Activated naive CD8-positive, alpha-beta T cell treated with anti-CD3 and anti-CD28 coated beads, Interleukin-2, amount 10 ng/mL, durations not matched to agents 7 days and 5 days (primary cell): ENCODE measurements at regions not wholly inside any gene's neighbourhood (a gene's known extent, or its start where the extent isn't known, plus 50 kb on each side); places are given as distances from the start of the nearest gene placed in this dataset.
A peak's percentile ranks its signal among the peaks of the same experiment; 100 is the strongest.

Experiments
- ATAC-seq: fragments of 150-1000 bp; cut with Tn5 transposase; one replicate; pipeline ENCODE4 v1.10.0; 2021; ENCODE audit warnings: low read depth, moderate library complexity
- POLR2A ChIA-PET: fragments of 350-600 bp; sonication (Branson Sonifier 250); formaldehyde crosslinking; loops from one replicate; lab custom pipeline; 2021; ENCODE audit warnings: antibody characterized with exemption; lab: Charles Lee
- DNase-seq: peaks from one replicate; pipeline ENCODE4 v3.0.0; 2021
- H3K27ac Mint-ChIP-seq: one replicate; pipeline ENCODE4 v1.8.0; 2022; ENCODE audit warnings: mild to moderate bottlenecking, mixed read lengths
- H3K27me3 Mint-ChIP-seq: one replicate; pipeline ENCODE4 v1.8.0; 2022; ENCODE audit warnings: mild to moderate bottlenecking, moderate library complexity, mixed read lengths
- H3K36me3 Mint-ChIP-seq: one replicate; pipeline ENCODE4 v1.8.0; 2021; ENCODE audit warnings: mild to moderate bottlenecking, mixed read lengths
- H3K4me1 Mint-ChIP-seq: one replicate; pipeline ENCODE4 v1.8.0; 2021; ENCODE audit warnings: mixed read lengths
- H3K4me3 Mint-ChIP-seq: one replicate; pipeline ENCODE4 v1.8.0; 2022; ENCODE audit warnings: mild to moderate bottlenecking, moderate library complexity, mixed read lengths
- H3K9me3 Mint-ChIP-seq: one replicate; pipeline ENCODE4 v1.8.0; 2021; ENCODE audit warnings: mixed read lengths

GRCh38 chr9:742914-743589, 98.4 kb upstream of the DMRT1 start:
- Mint-ChIP-seq H3K4me3 (no peak overlapping the region), H3K36me3 (no peaks in the 10 kb centered on the region), H3K4me1 (peaks cover 7% of the 10 kb centered on the region), H3K27me3 (no peaks in the 10 kb centered on the region), H3K9me3 (no peaks in the 10 kb centered on the region), H3K27ac (no peak overlapping the region)
- POLR2A ChIA-PET = no interaction called here
- DNase-seq (no peak), ATAC-seq (no peak)

GRCh38 chr9:744046-744712, 97.3 kb upstream of the DMRT1 start:
- Mint-ChIP-seq H3K9me3 (no peaks in the 10 kb centered on the region), H3K4me3 (no peak overlapping the region), H3K4me1 (peaks cover 17% of the 10 kb centered on the region), H3K27ac (no peak overlapping the region), H3K36me3 (no peaks in the 10 kb centered on the region), H3K27me3 (no peaks in the 10 kb centered on the region)
- ATAC-seq (no peak), DNase-seq (no peak)
- POLR2A ChIA-PET = interaction anchor here (0.5 kb wide), 1 partner anchor 108 kb away, joined by 3 read pairs; no protein-coding TSS in a partner anchor

- POLR2A ChIA-PET = interaction anchor here (0.5 kb wide), 1 partner anchor 109 kb away, joined by 3 read pairs; no protein-coding TSS in a partner anchor
- Mint-ChIP-seq H3K27ac (no peak overlapping the region), H3K4me3 (no peak overlapping the region), H3K36me3 (no peaks in the 10 kb centered on the region), H3K4me1 (peaks cover 23% of the 10 kb centered on the region), H3K9me3 (no peaks in the 10 kb centered on the region), H3K27me3 (no peaks in the 10 kb centered on the region)
- ATAC-seq = no peak
- DNase-seq = no peak
Measured at GRCh38 chr9:744790-745484, 96.6 kb upstream of the DMRT1 start.

- H3K27ac Mint-ChIP-seq = no peak overlapping the region
- no peaks in the 10 kb centered on the region for H3K9me3 Mint-ChIP-seq
- H3K4me3 Mint-ChIP-seq = no peak overlapping the region
- peaks cover 32% of the 10 kb centered on the region for H3K4me1 Mint-ChIP-seq
- POLR2A ChIA-PET = no interaction called here
- DNase-seq = no peak
- no peak for ATAC-seq
- H3K36me3 Mint-ChIP-seq = no peaks in the 10 kb centered on the region
- H3K27me3 Mint-ChIP-seq = no peaks in the 10 kb centered on the region
Measured at GRCh38 chr9:745761-746380, 95.6 kb upstream of the DMRT1 start.

GRCh38 chr9:746661-747434, 94.6 kb upstream of the DMRT1 start:
- POLR2A ChIA-PET = interaction anchor here (1.4 kb wide), 1 partner anchor 9 kb away, joined by 3 read pairs; no protein-coding TSS in a partner anchor
- H3K4me1 Mint-ChIP-seq = peaks cover 42% of the 10 kb centered on the region
- no peaks in the 10 kb centered on the region for H3K27me3 Mint-ChIP-seq
- DNase-seq (no peak), ATAC-seq (no peak)
- no peaks in the 10 kb centered on the region for H3K36me3 Mint-ChIP-seq
- H3K27ac Mint-ChIP-seq = no peak overlapping the region
- H3K4me3 Mint-ChIP-seq = no peak overlapping the region
- H3K9me3 Mint-ChIP-seq = no peaks in the 10 kb centered on the region

- no peak overlapping the region for H3K27ac Mint-ChIP-seq
- H3K4me3 Mint-ChIP-seq = no peak overlapping the region
- no peaks in the 10 kb centered on the region for H3K27me3 Mint-ChIP-seq
- POLR2A ChIA-PET = interaction anchor here (1.4 kb wide), 1 partner anchor 8 kb away, joined by 3 read pairs; no protein-coding TSS in a partner anchor
- no peak for DNase-seq
- no peak for ATAC-seq
- H3K9me3 Mint-ChIP-seq = no peaks in the 10 kb centered on the region
- peaks cover 47% of the 10 kb centered on the region for H3K4me1 Mint-ChIP-seq
- no peaks in the 10 kb centered on the region for H3K36me3 Mint-ChIP-seq
Measured at GRCh38 chr9:747567-747966, 93.9 kb upstream of the DMRT1 start.

GRCh38 chr9:748861-749497, 92.5 kb upstream of the DMRT1 start:
- H3K36me3 Mint-ChIP-seq = no peaks in the 10 kb centered on the region

GRCh38 chr9:749716-750115, 91.8 kb upstream of the DMRT1 start:
- Mint-ChIP-seq H3K9me3 (no peaks in the 10 kb centered on the region), H3K4me3 (peak overlapping the region; percentile 69), H3K36me3 (peaks cover 1% of the 10 kb centered on the region), H3K27ac (peak overlapping the region; percentile 61), H3K27me3 (no peaks in the 10 kb centered on the region), H3K4me1 (peaks cover 48% of the 10 kb centered on the region)
- ATAC-seq = peak; percentile 65
- POLR2A ChIA-PET = no interaction called here
- DNase-seq = no peak

More at GRCh38 chr9:748861-749497, 92.5 kb upstream of the DMRT1 start:
- POLR2A ChIA-PET = no interaction called here
- Mint-ChIP-seq H3K4me3 (peak overlapping the region; percentile 48), H3K4me1 (peaks cover 47% of the 10 kb centered on the region), H3K27me3 (no peaks in the 10 kb centered on the region), H3K9me3 (no peaks in the 10 kb centered on the region), H3K27ac (no peak overlapping the region)
- no peak for DNase-seq
- ATAC-seq = no peak

GRCh38 chr9:750249-750967, 91.1 kb upstream of the DMRT1 start:
- ATAC-seq (no peak), DNase-seq (no peak)
- Mint-ChIP-seq H3K9me3 (no peaks in the 10 kb centered on the region), H3K36me3 (peaks cover 1% of the 10 kb centered on the region), H3K27me3 (no peaks in the 10 kb centered on the region), H3K27ac (peak overlapping the region; percentile 61), H3K4me1 (peaks cover 51% of the 10 kb centered on the region), H3K4me3 (peak overlapping the region; percentile 69)
- POLR2A ChIA-PET = no interaction called here

GRCh38 chr9:751137-752051, 90.1 kb upstream of the DMRT1 start:
- ATAC-seq (peak; percentile 24), DNase-seq (no peak)
- peaks cover 1% of the 10 kb centered on the region for H3K36me3 Mint-ChIP-seq
- H3K9me3 Mint-ChIP-seq = no peaks in the 10 kb centered on the region
- POLR2A ChIA-PET = no interaction called here
- peaks cover 59% of the 10 kb centered on the region for H3K4me1 Mint-ChIP-seq
- H3K27me3 Mint-ChIP-seq = peaks cover 2% of the 10 kb centered on the region
- H3K27ac Mint-ChIP-seq = no peak overlapping the region
- peak overlapping the region; percentile 7 for H3K4me3 Mint-ChIP-seq

GRCh38 chr9:752201-752600, 89.3 kb upstream of the DMRT1 start:
- DNase-seq = no peak
- POLR2A ChIA-PET = no interaction called here
- no peaks in the 10 kb centered on the region for H3K9me3 Mint-ChIP-seq
- peaks cover 1% of the 10 kb centered on the region for H3K36me3 Mint-ChIP-seq
- H3K4me3 Mint-ChIP-seq = no peak overlapping the region
- no peak overlapping the region for H3K27ac Mint-ChIP-seq
- peaks cover 61% of the 10 kb centered on the region for H3K4me1 Mint-ChIP-seq
- no peak for ATAC-seq
- H3K27me3 Mint-ChIP-seq = peaks cover 2% of the 10 kb centered on the region
